ENCODE measurements at regions not wholly inside any gene's neighbourhood (a gene's known extent, or its start where the extent isn't known, plus 50 kb on each side); places are given as distances from the start of the nearest gene placed in this dataset.

DNA sequence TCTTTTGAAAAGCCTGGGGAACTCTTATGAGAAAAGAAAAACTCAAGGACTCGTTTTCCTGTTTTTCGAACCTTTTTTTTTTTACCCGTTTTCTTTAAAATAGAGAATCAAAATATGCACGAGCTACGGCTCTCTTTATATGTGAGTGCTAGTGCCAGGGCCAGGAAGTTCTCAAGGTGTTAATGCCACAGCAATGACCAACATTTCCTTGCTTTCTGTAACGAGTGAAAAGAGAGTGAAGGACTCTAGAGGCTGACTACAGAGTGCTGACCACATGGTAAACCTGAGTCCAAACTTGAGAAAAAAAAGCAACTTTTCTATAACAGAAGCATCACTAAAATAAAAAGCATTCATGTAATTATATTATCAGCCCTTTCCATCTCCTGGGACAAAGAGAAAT is 102.2 kb upstream of the SLC28A3 start:
- no peak for DNase-seq
- intact Hi-C loops (cut with DNase I): no loop called here

DNA sequence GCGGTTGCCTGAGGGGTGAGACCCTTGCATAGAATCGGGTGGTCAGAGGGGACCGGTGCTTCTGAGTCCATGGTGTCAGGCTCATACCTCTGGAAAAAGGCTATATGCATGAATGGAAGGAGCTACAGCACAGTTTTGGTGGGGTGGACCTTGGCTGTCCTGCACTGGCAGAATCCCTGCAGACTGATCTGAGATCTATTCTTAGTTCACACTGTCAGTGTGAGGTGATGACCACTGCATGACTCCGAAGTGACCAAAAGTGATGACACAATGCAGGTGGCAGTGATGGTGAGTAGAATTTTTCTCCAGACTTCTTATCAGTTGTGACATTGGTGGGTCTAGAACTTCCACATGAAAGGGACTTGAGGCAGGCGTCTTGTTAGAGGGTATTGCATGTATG is 105.2 kb upstream of the SLC28A3 start:
- no peak for DNase-seq
- intact Hi-C loops (cut with DNase I): no loop called here

DNA sequence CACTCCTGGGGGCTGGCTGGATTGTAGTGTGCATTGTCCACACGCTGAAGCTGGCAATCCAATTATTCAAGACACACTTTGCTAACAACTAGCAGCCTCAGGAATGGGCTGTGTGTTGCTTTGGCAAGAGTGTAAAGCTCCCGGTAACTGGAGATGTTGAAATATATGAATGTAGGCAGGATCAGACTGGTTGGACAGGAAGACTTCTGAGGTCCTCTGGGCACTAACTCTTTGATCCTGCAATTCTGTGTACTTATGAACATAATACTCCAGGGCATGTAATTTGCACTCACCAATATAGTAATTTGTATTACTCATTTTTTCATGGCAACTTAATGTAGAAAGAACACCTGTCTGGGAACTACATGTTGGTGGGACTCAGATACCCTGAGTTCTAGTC is 106.7 kb upstream of the SLC28A3 start:
- DNase-seq: no peak
- intact Hi-C loops (cut with DNase I): no loop called here

DNA sequence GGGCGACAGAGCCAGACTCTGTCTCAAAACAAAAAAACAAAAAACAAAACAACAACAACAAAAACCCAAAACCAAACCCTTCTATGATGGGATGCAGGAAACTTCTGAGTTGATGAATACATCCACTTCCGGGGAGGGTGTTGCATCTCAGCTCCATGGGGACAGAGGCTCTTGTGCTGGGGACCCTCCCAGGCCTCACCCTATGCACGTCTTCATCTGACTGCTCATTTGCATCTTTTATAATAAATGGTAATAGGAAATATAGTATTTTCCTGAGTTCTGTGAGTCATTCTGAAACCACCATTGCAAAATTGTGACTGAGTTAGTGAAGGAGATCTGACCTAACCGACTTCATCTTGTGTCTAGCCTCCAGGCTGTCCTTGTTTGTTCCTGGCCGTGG is 109.5 kb upstream of the SLC28A3 start:
- no peak for DNase-seq
- intact Hi-C loops (cut with DNase I): no loop called here

DNA sequence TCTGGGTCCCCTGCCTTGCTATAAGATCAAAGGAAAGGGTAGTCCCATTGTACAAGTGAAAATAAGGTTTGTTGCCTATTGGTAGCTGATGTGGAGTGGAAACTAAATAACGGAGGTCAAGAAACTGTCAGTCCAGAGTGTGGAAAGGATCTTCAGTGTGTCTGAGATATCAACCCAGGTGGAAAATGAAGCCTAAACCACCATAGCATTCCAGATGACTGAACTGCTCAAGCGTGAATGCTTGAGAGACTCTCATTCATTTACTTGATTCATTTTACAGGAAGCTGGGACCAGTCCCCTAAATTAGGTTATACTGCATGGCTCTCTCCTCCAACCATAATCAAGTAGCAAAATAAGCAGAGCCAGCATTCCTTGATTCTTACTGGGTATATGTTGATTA is 116.0 kb upstream of the SLC28A3 start:
- no peak for DNase-seq
- intact Hi-C loops (cut with DNase I): no loop called here

DNA sequence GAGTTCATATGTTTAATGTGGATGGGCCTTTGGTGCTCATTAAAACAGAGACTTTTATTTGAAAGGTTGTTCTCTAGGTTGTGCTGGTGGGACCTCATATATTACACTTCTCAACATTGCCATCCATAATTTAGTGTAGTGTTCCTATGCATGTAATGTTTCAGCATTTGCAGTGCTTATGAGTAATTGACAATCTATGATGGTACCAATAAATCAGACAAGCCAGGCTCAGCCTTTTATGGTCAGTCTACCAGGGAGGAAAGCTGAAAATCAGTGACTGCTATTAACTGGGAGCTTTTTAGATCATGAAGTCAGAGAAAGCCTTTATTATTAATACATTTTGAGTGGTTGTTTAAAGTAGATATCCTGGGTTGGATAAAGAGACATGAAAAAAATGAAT is 120.1 kb upstream of the SLC28A3 start:
- DNase-seq: no peak
- intact Hi-C loops (cut with DNase I): no loop called here

DNA sequence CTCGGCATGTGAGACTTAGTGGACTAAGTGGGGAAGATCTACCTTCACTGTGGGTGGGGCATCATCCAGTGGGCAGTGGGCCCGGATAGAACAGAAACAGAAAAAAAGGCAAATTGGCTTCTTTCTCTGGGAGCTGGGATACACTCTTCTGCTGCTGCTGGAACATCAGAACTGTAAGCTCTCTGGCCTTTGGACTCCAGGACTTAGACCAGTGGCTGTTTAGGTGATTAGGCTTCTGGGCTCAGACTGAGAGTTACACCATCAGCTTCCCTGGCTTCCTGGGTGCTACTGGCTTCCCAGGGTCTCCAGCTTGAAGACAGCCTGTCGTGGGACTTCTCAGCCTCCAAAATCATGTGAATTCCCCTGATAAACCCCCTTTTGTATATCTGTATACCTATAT is 122.7 kb upstream of the SLC28A3 start:
- no peak for DNase-seq
- intact Hi-C loops (cut with DNase I): no loop called here

DNA sequence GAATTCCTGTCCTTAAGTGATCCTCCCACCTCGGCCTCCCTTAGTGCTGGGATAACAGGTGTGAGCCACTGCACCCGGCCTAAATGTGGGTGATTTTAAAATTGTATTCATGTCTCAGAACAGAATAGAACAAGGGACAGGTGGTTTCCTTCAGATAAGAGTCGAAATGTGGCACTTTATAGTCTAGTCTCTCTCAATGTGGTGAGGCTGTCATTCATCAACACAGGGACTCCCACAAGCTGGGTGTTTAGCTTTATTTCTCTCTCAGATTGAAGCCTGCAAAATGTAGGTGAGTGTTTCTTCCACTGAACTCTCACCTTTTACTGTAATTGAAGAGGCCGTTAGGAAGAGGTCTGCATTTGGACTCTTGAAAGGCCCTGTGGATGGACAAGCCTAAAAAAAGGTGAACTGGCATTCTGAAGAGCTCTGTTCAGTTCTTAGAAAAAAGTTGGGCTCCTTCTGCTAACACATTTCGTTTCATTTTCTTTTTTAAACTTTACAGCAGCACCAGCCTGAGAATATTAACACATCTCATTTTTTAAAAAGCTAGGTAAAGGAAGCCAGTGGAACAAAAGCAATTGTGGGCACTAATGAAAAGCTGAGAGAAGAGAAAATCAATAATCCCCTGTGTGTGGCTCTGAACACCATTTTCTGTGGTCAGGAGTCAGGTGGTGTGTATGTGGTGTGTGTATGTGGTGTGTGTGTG is 126.2 kb upstream of the SLC28A3 start:
- no peak for DNase-seq
- intact Hi-C loops (cut with DNase I): no loop called here

DNA sequence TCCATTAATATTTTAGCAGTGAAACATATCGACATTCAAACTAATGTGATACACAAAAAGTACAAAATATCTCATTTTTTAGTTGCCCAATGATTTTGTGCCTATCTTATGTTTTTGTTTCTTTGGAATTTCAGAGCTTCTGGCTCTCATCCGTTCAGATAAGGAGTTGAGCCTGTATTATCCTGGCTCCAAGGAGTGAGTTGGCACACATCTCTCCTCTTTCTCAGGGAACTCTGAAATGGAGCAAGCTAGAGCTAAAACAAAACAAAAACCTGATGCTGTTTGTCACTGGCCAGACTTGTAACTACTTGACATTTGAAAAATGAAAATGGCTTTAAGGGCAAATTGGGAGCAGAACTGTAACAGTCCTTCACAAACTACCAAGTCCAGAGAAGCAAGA is 131.3 kb upstream of the SLC28A3 start:
- intact Hi-C loops (cut with DNase I): no loop called here
- DNase-seq: no peak

DNA sequence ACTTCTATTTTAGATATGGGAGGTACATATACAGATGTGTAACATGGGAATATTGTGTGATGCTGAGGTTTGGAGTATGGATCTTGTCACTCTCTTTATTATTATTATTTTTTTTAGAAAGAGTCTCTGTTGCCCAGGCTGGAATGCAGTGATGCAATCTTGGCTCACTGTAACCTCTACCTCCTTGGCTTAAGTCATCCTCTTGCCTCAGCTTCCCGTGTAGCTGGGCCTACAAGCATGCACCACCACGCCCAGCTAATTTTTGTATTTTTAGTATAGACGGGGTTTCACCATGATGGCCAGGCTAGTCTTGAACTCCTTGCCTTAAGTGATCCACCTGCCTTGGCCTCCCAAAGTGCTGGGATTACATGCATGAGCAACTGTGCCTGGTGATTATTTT is 138.4 kb upstream of the SLC28A3 start:
- intact Hi-C loops (cut with DNase I): no loop called here
- DNase-seq: no peak

DNA sequence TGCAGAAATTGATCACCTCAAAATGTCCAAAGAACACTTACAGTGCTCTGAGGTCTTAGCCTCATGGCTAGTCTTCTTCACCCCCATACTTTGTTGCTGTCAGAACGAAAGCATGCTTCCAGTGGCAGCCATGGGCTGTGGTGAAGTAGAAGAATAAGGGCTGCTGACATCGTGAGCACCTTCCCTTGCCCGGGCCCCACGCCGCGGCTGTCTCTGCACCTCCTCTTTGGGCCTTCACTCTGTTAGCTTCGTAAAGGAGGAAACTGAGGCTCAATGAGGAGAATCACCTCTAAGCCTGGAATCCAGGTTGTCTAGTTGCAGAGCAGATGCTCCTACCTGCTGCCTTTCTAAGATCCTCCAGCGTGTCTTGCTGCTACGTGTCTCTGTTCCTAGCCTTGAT is 139.5 kb upstream of the SLC28A3 start:
- no peak for DNase-seq

DNA sequence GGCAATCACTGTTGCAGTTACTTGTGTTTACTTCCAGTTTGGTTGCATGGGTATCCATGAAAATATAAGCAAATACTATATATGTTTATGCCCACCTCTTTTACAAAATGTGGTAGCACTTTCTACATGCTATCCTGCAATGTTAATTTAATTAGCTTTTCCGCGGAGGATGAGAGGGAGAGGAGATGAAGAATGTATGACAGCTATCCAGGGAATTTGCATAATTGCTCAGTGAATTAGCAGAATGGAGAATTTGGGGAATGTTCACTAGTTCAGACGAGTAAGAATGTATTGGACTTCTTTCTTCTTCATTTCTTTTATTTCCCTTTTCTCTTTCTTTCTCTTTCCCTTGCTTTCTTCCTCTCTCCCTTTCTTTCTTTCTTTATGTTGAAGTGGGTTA is 140.7 kb upstream of the SLC28A3 start:
- intact Hi-C loops (cut with DNase I): no loop called here
- DNase-seq: no peak

More for the DNA sequence above, 139.5 kb upstream of the SLC28A3 start:
- intact Hi-C loops (cut with DNase I): no loop called here

DNA sequence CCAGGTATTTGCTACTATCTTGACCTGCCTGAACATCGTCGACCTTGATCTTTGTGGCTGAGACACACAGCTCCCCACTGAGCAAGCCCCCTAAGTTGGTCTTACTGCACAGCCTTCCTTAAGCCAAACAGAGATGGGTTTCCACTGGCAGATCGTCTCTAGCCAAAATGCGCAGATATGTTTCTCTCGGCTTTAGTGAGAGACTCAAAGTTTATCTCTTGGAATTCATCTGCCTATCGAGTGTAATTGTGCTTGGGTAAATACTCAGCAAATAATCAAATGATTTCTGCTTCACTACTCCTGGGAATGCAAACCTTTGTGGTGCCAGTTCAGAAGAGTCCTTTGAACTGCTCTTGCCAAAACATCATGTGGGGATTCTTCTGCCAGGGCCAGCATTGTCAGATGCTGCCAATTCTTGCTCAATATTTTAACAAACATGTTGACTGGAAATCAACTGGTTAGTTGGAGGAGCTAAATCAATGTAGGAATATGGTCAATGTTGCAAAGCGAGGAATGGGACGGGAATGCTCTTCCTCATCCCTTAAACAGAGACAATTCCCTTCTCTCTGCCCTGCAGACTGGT is 141.2 kb upstream of the SLC28A3 start:
- intact Hi-C loops (cut with DNase I): no loop called here

DNA sequence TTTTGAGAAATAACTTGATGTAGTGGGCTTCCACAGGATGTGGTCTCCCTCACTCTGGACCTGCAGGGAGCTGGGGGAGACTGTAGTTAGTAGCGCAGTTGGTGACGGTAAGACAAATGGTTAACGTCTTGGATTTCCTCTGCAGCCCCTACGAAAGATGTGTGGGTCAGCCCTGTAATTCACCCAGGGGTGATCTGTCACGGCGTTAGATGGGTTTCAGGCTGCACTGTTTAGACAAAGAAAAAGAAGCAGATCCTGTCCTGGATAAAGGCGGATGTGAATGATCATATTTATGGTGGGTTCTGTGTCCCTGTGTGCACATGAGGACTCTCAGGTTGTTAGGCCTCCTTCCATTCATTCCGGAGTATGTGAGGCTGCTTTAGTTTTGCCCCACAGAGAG is 142.0 kb upstream of the SLC28A3 start:
- no peak for DNase-seq
- intact Hi-C loops (cut with DNase I): no loop called here

More for the DNA sequence above, 141.2 kb upstream of the SLC28A3 start:
- DNase-seq: no peak

DNA sequence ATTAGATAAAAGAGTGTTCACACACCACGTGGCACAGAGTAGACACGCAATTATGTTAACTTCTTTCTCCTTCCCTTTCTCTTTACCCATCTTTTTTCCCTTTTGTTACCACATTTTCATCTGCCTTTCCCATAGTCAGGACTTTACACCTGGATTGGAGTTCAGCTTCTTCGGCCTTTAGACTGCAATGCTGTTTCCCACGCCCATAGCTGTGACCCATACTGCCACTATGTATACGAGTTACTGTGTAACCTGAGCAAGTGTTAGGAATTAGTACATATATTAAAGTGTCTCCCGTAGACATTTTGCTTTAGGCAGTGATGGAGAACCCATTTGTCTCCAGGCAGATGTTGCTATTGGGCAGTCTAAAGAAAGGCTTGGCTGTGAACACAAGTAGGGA is 143.6 kb upstream of the SLC28A3 start:
- intact Hi-C loops (cut with DNase I): no loop called here
- no peak for DNase-seq

DNA sequence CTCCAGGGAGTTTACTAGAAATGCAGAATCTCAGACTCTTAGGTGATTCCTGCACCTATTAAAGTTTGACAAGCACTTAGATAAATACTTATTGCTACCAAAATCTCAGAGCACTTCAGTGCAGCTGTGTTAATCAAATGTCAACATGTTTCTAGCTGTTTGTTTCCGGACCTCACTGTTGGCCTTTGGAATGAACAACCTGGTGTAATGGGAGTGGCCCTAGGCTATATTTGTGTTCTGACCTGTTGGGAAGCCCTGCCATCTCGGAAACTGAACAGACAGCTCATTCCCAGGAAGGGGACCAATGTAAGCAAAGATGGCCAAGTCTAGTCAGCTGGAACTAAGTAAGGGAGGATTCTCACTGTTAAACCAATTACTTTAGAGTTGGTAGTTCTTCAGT is 145.0 kb upstream of the SLC28A3 start:
- no peak for DNase-seq
- intact Hi-C loops (cut with DNase I): no loop called here

DNA sequence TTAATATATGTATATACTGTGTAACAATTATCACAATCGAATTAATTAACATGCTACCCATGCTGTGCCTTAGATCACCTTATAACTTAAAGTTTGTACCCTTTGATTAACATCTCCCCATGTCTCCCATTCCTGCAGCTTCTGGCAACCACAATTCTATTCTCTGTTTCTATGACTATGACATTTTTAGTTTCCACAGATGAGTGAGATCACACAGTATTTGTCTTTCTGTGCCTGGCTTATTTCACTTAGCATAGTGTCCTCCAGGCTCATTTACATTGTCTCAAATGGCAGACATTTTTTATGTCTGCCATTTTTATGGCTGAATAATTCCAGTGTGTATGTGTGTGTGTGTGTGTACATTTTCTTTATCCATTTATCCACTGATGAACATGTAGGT is 146.1 kb upstream of the SLC28A3 start:
- intact Hi-C loops (cut with DNase I): no loop called here
- no peak for DNase-seq

DNA sequence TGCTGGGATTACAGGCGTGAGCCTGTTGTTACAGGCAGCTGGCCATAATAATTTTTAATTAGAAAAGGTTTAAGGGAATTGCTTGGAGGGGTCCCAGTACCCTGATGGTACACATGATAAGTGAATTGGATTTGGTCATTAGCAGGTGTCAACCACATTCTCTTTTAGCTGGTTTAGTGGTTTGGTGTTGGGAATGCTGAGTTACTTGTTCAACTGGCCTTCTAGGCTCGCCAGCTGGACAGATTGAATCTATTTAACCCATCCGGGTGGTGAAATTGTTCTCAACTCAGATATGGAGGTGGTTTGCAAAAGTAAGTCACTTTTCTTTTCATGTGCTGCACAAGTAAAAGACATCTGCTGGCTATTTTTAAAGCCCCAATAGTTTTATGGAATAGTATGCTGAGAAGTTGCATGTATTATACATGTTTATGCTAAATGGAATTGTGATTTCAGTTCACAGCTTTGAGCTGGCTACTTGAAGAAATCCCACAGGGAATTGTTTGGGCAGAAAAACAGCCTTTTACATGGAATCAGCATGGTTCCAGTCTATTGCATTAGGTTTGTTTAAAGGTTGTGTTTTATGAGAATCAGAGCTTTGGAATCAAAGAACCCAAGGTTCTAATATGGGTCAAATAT is 149.8 kb upstream of the SLC28A3 start:
- intact Hi-C loops (cut with DNase I): no loop called here
- DNase-seq: no peak

DNA sequence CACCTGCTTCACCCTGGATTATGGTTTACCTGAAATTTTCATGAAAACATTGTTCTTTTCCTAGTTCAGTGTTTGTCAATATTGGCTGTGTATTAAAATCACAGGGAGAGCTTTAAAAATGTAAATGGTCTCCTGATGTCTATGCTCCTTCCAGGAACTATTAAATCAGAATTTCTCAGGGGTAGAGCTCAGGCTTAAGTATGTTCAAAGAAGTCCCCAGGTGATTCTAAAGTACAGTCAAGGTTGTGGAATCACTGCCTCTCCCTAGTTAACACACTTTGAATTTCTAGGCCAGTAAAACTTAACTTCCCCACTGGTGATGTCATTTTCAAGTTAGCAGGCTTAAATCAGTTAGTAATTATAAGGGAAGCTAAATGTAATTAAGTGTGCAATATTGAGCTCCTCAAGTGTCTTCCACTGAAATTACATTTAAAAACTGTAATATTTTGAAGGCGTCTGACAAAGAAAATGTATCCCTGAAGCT is 150.3 kb upstream of the SLC28A3 start:
- DNase-seq: no peak
- intact Hi-C loops (cut with DNase I): no loop called here

DNA sequence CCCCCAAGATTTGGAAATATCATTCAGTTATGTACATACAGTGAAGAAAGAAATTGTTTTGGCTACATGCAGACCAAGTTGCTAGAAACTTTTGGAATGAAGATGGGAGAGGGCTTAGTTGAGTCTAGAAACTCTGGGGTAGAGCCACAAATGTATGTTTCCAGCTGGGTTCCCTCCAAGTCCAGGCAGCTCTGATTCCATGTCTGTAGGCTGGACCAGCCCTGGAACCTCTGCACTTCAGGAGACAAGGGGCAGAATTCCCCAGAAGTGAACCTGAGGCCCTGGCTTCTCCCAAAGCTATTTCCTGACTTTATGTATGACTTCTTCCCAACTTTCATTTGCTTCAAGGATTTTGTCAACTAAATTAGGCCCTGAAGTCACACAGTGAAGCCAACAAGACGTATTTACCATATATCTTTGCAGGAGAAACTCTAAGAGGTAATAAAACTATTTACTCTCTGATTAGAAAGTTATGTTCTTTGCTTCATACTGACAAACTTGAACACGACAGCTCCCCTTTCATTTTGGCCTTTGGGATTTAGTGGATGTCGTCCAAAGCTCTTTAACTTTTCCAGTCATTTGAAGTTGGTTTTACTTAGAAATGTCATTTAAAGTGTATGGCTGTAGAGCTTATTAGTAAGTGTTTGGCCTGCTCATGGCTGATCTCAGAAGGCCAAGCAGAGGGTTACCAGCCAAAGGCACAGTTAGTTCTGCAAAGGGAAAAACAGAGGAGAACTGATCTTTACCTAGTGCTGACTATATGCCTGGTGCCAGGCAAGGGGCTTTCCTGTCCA is 152.0 kb upstream of the SLC28A3 start:
- DNase-seq: no peak
- intact Hi-C loops (cut with DNase I): no loop called here
